ENCODE measurements at regions not wholly inside any gene's neighbourhood (a gene's known extent, or its start where the extent isn't known, plus 50 kb on each side); places are given as distances from the start of the nearest gene placed in this dataset.

DNA sequence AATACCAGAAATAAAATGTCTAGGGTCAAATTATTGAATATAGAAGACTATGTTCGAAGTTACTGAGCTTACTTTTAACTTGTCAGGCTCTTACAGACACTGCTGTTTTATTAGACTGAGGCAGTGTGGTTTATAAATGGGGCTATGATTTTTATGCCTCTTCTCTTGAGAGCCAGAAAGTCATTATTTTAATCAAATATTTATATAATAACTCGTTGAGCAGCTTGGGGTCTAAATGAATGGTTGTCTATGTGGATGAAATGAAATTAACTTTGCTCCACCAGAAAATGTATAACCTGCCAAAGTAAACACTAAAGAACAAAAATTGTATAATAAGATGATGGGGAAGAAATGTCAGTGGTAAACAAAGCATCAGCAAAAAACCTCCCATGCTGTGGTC, 175.6 kb upstream of the THSD7A start (continued):
- TF ChIP-seq CHD2 (IDR thresholded peaks at IDR 0.05; ENCODE audit: low read depth, low read length) (no peak), HOXA7 (CRISPR knock-in tag; IDR thresholded peaks at IDR 0.05) (no peak), KDM4B (CRISPR knock-in tag; IDR thresholded peaks at IDR 0.05) (no peak), ZBTB3 (CRISPR knock-in tag; IDR thresholded peaks at IDR 0.05; ENCODE audit: borderline replicate concordance, low read depth) (no peak), ZNF3 (CRISPR knock-in tag; IDR thresholded peaks at IDR 0.05) (no peak), XBP1 (CRISPR knock-in tag; IDR thresholded peaks at IDR 0.05) (no peak)
- TF ChIP-seq, protein P1, sequence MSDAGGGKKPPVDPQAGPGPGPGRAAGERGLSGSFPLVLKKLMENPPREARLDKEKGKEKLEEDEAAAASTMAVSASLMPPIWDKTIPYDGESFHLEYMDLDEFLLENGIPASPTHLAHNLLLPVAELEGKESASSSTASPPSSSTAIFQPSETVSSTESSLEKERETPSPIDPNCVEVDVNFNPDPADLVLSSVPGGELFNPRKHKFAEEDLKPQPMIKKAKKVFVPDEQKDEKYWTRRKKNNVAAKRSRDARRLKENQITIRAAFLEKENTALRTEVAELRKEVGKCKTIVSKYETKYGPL (CRISPR knock-in tag; IDR thresholded peaks at IDR 0.05): no peak
- TF ChIP-seq, protein P2, sequence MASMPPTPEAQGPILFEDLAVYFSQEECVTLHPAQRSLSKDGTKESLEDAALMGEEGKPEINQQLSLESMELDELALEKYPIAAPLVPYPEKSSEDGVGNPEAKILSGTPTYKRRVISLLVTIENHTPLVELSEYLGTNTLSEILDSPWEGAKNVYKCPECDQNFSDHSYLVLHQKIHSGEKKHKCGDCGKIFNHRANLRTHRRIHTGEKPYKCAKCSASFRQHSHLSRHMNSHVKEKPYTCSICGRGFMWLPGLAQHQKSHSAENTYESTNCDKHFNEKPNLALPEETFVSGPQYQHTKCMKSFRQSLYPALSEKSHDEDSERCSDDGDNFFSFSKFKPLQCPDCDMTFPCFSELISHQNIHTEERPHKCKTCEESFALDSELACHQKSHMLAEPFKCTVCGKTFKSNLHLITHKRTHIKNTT (CRISPR knock-in tag; IDR thresholded peaks at IDR 0.05): no peak
- TF ChIP-seq, protein P3, sequence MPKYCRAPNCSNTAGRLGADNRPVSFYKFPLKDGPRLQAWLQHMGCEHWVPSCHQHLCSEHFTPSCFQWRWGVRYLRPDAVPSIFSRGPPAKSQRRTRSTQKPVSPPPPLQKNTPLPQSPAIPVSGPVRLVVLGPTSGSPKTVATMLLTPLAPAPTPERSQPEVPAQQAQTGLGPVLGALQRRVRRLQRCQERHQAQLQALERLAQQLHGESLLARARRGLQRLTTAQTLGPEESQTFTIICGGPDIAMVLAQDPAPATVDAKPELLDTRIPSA (CRISPR knock-in tag; IDR thresholded peaks at IDR 0.05; ENCODE audit: borderline replicate concordance): no peak
- TF ChIP-seq, protein P4, sequence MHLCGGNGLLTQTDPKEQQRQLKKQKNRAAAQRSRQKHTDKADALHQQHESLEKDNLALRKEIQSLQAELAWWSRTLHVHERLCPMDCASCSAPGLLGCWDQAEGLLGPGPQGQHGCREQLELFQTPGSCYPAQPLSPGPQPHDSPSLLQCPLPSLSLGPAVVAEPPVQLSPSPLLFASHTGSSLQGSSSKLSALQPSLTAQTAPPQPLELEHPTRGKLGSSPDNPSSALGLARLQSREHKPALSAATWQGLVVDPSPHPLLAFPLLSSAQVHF (CRISPR knock-in tag; IDR thresholded peaks at IDR 0.05): no peak
- TF ChIP-seq, protein P5, sequence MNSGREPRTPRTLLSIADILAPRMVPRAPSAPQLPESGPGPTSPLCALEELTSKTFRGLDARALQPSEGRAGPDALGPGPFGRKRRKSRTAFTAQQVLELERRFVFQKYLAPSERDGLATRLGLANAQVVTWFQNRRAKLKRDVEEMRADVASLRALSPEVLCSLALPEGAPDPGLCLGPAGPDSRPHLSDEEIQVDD (CRISPR knock-in tag; IDR thresholded peaks at IDR 0.05; ENCODE audit: borderline replicate concordance): no peak
- TF ChIP-seq, protein P6, sequence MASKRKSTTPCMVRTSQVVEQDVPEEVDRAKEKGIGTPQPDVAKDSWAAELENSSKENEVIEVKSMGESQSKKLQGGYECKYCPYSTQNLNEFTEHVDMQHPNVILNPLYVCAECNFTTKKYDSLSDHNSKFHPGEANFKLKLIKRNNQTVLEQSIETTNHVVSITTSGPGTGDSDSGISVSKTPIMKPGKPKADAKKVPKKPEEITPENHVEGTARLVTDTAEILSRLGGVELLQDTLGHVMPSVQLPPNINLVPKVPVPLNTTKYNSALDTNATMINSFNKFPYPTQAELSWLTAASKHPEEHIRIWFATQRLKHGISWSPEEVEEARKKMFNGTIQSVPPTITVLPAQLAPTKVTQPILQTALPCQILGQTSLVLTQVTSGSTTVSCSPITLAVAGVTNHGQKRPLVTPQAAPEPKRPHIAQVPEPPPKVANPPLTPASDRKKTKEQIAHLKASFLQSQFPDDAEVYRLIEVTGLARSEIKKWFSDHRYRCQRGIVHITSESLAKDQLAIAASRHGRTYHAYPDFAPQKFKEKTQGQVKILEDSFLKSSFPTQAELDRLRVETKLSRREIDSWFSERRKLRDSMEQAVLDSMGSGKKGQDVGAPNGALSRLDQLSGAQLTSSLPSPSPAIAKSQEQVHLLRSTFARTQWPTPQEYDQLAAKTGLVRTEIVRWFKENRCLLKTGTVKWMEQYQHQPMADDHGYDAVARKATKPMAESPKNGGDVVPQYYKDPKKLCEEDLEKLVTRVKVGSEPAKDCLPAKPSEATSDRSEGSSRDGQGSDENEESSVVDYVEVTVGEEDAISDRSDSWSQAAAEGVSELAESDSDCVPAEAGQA (IDR thresholded peaks at IDR 0.05; ENCODE audit: low read depth): no peak
- TF ChIP-seq, protein P6 (CRISPR knock-in tag; IDR thresholded peaks at IDR 0.05; ENCODE audit: borderline replicate concordance): no peak

Data from HepG2 (cell line).